ENCODE measurements at regions not wholly inside any gene's neighbourhood (a gene's known extent, or its start where the extent isn't known, plus 50 kb on each side); places are given as distances from the start of the nearest gene placed in this dataset.

GRCh38 chr2:48187503-48187902, 127.0 kb upstream of the FOXN2 start:
- intact Hi-C loops (cut with micrococcal nuclease; ENCODE audit: unreplicated experiment), result no loop called here
- TF ChIP-seq CTCF (IDR thresholded peaks at IDR 0.05; ENCODE audit: insufficient read depth in 1 of 2, low read depth in 1 of 2, low read length in 1 of 2, severe bottlenecking in 1 of 2, unreplicated experiment in 1 of 2), result no peak

GRCh38 chr2:48189552-48190228, 124.8 kb upstream of the FOXN2 start:
- H3K9me3 ChIP-seq, result no peaks in the 10 kb centered on the region
- no peak overlapping the region for H3K4me3 Mint-ChIP-seq (ENCODE audit: unreplicated experiment)
- ChIA-PET CTCF (no interaction called here), POLR2A (no interaction called here)
- H3K4me1 Mint-ChIP-seq (ENCODE audit: low read depth, unreplicated experiment), result no peaks in the 10 kb centered on the region
- H3K9me3 Mint-ChIP-seq (ENCODE audit: unreplicated experiment), result no peaks in the 10 kb centered on the region
- H3K27ac Mint-ChIP-seq (ENCODE audit: unreplicated experiment), result no peak overlapping the region
- no peaks in the 10 kb centered on the region for H3K4me1 ChIP-seq
- H3K27me3 ChIP-seq (replicated peaks; ENCODE audit: control insufficient read depth, insufficient read depth, low read length), result no peaks in the 10 kb centered on the region
- H3K36me3 Mint-ChIP-seq (ENCODE audit: insufficient read depth, unreplicated experiment), result no peaks in the 10 kb centered on the region
- no peaks in the 10 kb centered on the region for H3K27me3 Mint-ChIP-seq (ENCODE audit: insufficient read depth, unreplicated experiment)
- TF ChIP-seq CTCF (IDR thresholded peaks at IDR 0.05; ENCODE audit: insufficient read depth in 1 of 2, low read depth in 1 of 2, low read length in 1 of 2, severe bottlenecking in 1 of 2, unreplicated experiment in 1 of 2), result no peak
- intact Hi-C loops (cut with micrococcal nuclease; ENCODE audit: unreplicated experiment), result no loop called here
- no peak for DNase-seq
- BruUV-seq (replicated peaks), result no TSS peak
- no peaks in the 10 kb centered on the region for H3K36me3 ChIP-seq (ENCODE audit: control insufficient read depth, insufficient read depth, low read length)
- no peak overlapping the region for H3K4me3 ChIP-seq (ENCODE audit: low read depth, low read length)

More at GRCh38 chr2:48187503-48187902, 127.0 kb upstream of the FOXN2 start:
- ChIA-PET POLR2A (no interaction called here), CTCF (no interaction called here)
- Mint-ChIP-seq H3K4me3 (ENCODE audit: unreplicated experiment) (no peak overlapping the region), H3K9me3 (ENCODE audit: unreplicated experiment) (no peaks in the 10 kb centered on the region), H3K36me3 (ENCODE audit: insufficient read depth, unreplicated experiment) (no peaks in the 10 kb centered on the region), H3K27me3 (ENCODE audit: insufficient read depth, unreplicated experiment) (no peaks in the 10 kb centered on the region), H3K4me1 (ENCODE audit: low read depth, unreplicated experiment) (no peaks in the 10 kb centered on the region), H3K27ac (ENCODE audit: unreplicated experiment) (no peak overlapping the region)
- BruUV-seq (replicated peaks), result no TSS peak
- DNase-seq, result no peak
- no peaks in the 10 kb centered on the region for H3K4me1 ChIP-seq
- H3K4me3 ChIP-seq (ENCODE audit: low read depth, low read length), result no peak overlapping the region
- no peaks in the 10 kb centered on the region for H3K36me3 ChIP-seq (ENCODE audit: control insufficient read depth, insufficient read depth, low read length)
- H3K9me3 ChIP-seq, result no peaks in the 10 kb centered on the region
- no peaks in the 10 kb centered on the region for H3K27me3 ChIP-seq (replicated peaks; ENCODE audit: control insufficient read depth, insufficient read depth, low read length)

- Histone ChIP-seq H3K36me3 (ENCODE audit: control insufficient read depth, insufficient read depth, low read length) (no peaks in the 10 kb centered on the region), H3K4me3 (ENCODE audit: low read depth, low read length) (no peak overlapping the region), H3K27me3 (replicated peaks; ENCODE audit: control insufficient read depth, insufficient read depth, low read length) (no peaks in the 10 kb centered on the region), H3K9me3 (no peaks in the 10 kb centered on the region), H3K4me1 (no peaks in the 10 kb centered on the region)
- Mint-ChIP-seq H3K9me3 (ENCODE audit: unreplicated experiment) (no peaks in the 10 kb centered on the region), H3K27ac (ENCODE audit: unreplicated experiment) (no peak overlapping the region), H3K4me1 (ENCODE audit: low read depth, unreplicated experiment) (no peaks in the 10 kb centered on the region), H3K4me3 (ENCODE audit: unreplicated experiment) (no peak overlapping the region), H3K27me3 (ENCODE audit: insufficient read depth, unreplicated experiment) (no peaks in the 10 kb centered on the region), H3K36me3 (ENCODE audit: insufficient read depth, unreplicated experiment) (no peaks in the 10 kb centered on the region)
- no peak for DNase-seq
- intact Hi-C loops (cut with micrococcal nuclease; ENCODE audit: unreplicated experiment), result no loop called here
- CTCF ChIA-PET, result no interaction called here
- TF ChIP-seq CTCF (IDR thresholded peaks at IDR 0.05; ENCODE audit: insufficient read depth in 1 of 2, low read depth in 1 of 2, low read length in 1 of 2, severe bottlenecking in 1 of 2, unreplicated experiment in 1 of 2), result no peak
- POLR2A ChIA-PET, result no interaction called here
- BruUV-seq (replicated peaks), result no TSS peak
Measured at GRCh38 chr2:48190230-48190629, 124.3 kb upstream of the FOXN2 start.

Measured in Caco-2 (cell line).